RPMI7951 (cell line): ENCODE measurements at regions not wholly inside any gene's neighbourhood (a gene's known extent, or its start where the extent isn't known, plus 50 kb on each side); places are given as distances from the start of the nearest gene placed in this dataset.
"Not testable (repeated sequence)": the region's sequence is repeated elsewhere in the genome, so short reads cannot be mapped to it uniquely, and the experiment has no call there.

Source experiments
- DNase-seq: peaks from one replicate; pipeline ENCODE4 v3.0.0-alpha.2; 2012; ENCODE audit warnings: low read depth

GRCh38 chr6:1230689-1231605, 81.0 kb upstream of the FOXQ1 start:
- no peak for DNase-seq

DNA sequence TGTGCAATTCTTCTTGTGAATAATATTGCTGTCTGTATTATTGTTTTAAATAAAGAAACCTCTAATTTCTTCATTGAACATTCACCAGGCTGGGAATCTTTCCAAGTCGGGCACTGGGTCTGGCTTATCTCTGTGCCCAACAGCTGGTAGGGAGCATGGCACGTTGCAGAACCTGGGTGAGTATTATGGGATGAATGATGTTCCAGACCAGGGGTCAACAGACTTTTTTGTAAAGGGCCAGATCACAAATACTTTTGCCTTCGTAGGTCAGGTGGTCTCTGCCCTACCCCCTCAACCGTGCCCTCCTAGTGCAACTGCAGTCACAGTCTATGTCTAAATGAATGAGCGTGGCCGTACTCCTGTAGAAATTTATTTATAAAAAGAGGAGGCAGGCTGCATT, 81.6 kb upstream of the FOXQ1 start:
- no peak for DNase-seq

DNA sequence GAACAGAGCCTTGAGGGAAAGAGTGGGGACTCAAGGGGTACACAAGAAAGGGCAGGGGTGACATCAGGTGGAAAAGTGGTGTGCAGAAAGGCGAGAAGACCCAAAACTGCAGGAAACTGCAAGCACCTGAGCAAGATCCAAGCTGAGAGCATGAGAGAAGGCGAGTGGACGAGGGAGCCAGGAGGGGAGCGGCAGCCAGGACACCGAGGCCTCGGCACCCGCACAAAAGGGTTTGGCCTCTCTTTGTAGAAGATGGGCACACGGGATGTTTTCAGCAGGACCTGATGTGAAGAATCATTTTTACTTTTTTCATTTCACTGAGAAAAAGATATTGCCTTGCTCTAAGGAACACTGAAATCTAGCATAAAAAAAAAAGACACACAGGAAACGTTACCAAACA, 82.1 kb upstream of the FOXQ1 start:
- DNase-seq, result no peak

DNA sequence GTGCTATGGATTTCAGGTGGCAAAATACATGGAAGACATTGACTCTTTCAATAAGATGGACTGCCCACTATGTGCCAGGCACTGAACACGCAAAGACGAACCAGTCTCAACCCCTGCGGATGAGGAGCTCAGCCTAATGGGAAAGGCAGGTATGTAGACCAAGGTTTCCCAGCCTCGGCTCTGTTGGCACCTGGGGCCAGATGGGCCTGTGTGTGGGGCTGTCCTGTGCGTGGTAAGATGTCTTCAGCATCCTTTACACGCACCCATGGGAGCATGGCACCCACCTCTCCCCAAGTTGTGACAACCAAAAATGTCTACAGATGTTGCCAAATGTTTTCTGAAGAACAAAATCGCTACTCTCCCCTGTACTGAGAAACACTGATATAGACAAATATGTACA, 82.6 kb upstream of the FOXQ1 start:
- DNase-seq, result no peak

DNA sequence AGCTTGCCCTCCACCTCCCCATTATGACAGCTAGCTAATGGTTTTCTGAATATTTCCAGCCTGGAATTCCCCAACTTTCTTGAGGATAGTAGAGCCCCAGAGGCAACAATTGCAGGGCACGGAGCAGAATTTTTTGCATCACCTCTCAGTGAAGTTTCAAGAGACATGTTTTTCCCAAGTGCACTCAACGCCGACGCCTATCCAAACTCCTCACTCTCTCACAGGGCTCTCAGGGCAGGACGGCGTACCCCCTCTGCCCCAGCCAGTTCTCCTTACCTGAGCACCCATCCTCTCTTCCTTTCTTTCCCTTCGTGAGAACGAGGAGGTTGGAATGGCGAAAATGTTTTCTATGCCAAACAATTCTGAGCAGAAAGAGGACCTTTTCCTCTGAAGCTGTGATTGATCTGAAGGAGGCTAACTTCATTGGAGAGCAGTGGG, 83.1 kb upstream of the FOXQ1 start:
- no peak for DNase-seq

DNA sequence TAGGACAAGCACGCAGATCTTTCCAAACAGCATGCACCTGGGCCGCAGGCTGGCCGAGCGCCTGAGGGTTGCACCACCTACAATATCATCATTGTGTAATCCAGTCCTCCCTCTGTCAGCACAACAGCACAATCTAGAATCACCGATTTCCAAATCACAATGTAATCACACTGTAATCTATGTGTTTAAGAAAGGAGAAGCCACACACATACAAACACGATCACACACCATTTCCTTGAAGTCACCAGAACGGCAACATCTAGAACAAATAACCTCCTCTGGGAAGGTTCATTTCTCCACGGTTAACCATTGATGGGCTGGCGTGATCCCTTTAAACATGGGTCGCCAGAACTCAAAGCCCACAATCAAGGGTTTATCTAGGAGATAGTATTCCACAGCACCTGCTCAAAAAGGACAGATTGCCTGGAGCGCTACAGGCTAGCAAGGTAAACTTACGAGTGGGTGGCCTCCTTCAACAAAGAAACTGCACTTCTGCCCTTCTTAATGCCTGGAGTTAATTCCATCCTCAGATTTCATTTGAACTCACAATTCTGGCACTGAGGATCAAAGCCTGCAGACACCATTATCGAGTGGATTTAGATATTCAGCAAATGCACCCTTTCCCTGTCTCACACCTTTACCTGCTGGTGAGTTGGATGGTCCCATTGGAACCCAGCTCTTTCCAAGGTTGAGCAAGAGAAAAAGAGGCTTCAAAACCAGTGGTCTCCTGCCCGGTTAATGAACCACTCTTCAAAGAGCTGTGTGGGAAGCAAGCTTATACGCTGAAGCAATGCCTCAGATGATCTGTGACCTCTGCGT, 83.8 kb upstream of the FOXQ1 start:
- DNase-seq, result no peak

DNA sequence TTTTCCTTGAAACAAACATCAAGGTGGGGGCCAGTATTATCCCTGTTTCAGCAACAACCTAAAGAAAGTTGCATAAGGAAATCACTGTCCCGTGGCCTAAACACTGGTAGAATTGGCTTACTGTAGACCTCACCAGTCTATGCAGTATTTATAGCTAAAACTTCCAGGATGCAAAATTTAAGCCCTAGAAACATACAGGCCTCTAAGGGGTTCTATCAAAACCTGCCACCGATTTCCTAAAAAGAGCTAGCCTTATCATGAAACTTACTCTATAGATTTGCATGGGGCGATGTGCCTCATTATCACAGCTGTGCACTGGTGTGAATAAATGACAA, 84.3 kb upstream of the FOXQ1 start:
- no peak for DNase-seq

GRCh38 chr6:1226277-1227099, 85.4 kb upstream of the FOXQ1 start:
- DNase-seq, result no peak

DNA sequence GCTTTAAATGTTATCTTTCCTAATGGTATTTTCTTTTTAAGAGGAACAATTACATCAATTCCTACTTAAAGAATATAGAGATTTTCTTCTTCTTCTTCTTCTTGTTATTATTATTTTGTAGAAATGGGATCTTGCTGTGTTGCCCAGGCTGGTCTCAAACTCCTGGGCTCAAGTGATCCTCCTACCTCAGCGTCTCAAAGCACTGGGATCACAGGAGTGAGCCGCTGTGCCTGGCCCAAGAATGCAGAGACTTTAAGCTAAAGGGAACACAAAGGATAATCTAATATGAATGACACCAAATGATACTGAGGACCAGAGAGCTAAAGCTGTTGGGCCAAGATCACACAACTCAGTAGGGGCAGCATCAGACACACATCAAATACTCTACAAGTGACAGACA, 87.4 kb upstream of the FOXQ1 start:
- DNase-seq, result no peak

- DNase-seq, result peak; percentile 11
Observed at GRCh38 chr6:1222728-1223595, 88.9 kb upstream of the FOXQ1 start.

DNA sequence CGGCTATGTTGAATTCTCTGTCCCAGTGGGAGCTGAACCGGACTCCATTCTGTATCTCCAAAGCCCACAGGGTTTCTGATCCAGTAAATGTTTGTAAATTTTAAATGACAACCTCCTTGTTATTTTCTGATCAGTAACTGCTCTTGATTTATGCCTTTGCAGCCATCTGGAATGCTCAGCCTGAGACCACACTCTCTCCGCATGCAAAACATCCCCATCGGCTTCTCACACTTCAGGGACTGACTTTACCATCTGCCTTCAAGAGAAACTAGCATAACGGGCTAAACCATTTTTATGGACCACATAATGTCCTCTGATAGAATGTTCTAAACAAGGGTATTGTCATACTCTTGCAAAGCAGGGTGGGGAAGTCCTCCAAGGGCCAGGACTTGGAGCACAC, 94.5 kb upstream of the FOXQ1 start:
- no peak for DNase-seq

GRCh38 chr6:1216488-1216974, 95.4 kb upstream of the FOXQ1 start:
- DNase-seq, result no peak

DNA sequence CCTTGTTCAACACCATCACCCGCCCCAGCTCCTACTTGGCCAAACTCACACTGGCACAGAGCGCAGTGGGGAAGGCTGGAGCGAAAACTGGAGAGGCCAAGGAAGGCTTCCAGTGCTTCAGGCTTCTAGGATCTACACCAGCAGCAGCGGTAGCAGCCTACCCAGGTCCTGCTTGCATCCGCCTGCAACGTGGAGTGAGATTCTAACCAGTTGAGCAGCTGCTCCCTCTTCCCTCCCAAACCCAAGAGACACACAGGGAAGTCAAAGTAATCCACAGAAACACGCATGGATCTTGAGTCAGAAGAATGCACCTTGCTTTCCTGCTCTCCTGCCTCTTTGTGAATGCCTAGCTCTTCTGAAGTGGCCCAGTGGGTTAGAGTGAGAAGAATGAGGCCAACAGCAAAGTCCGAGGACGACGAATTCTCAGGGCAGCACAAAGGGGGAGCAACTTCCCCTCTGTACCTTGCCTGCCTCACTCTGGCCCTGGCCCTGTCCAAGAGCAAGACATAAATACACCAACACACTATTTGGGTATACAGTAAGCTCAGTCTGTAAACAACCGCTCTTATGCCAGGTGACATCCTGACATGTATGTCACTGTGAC, 95.9 kb upstream of the FOXQ1 start:
- no peak for DNase-seq

GRCh38 chr6:1215023-1215422, 96.9 kb upstream of the FOXQ1 start:
- no peak for DNase-seq

- no peak for DNase-seq
Observed at GRCh38 chr6:1212919-1213318, 99.0 kb upstream of the FOXQ1 start.

- not testable (repeated sequence) for DNase-seq
Observed at GRCh38 chr6:1212138-1212537, 99.8 kb upstream of the FOXQ1 start.

DNA sequence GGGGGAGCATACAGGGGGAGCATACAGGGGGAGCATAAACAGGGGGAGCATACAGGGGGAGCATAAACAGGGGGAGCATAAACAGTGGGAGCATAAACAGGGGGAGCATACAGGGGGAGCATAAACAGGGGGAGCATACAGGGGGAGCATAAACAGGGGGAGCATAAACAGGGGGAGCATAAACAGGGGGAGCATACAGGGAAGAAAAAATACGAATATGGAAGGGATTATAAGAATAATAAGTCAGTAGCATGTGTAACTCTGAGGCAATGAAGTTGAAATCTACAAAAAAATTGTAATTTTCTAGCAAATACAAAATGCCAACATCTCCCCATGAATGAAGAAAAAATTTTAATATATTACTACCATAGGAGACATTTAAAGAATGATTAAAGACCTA, 101.3 kb upstream of the FOXQ1 start:
- not testable (repeated sequence) for DNase-seq

- no peak for DNase-seq
Observed at GRCh38 chr6:1208876-1209275, 103.0 kb upstream of the FOXQ1 start.

DNA sequence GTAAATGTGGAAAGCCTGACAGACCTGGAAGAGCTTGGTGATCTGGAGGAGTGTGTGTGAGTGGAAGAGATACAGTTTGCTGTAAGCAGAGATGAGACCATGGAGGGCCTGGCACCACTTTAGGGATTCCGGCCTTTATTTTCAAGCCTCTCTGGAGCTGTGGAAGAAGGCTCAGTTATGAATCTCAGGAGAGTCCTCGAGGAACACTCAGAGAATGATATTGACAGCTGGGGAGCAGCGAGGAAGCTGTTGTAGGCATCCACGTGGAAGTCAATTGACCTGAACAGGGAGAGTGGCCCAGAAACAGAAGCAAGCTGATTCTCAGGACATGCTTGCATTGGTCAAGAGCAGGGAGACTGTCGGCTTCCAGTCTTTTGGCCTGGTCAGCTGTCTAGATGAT, 108.4 kb upstream of the FOXQ1 start:
- DNase-seq, result no peak

DNA sequence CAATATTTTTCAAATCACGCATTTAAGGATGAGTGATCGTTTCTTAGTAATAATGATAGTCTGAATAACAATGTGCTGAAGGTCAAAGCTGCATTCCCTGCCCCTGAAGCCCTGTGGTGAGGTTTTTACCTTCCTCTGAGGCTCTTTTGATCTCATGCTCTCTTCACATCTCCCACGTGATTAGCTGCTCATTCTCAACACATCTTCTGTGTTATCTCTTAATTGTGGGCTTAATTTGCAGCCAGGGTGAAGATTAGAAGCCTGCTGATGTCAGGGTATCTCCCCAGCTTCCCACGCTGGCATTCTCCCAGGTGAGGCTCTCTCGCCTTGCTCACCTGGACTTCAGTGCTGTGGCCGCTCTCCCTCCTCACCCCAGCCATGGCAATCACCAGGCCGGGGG, 109.7 kb upstream of the FOXQ1 start:
- DNase-seq, result no peak
